Progenitor cell of endocrine pancreas (in vitro differentiated cells): ENCODE measurements at regions not wholly inside any gene's neighbourhood (a gene's known extent, or its start where the extent isn't known, plus 50 kb on each side); places are given as distances from the start of the nearest gene placed in this dataset.

Experiments used
- DNase-seq: peaks from one replicate; pipeline ENCODE4 v3.0.0; 2021; ENCODE audit warnings: low spot score; ENCODE audit not compliant: unreplicated experiment
- H3K27ac Mint-ChIP-seq: 2 replicates; pipeline ENCODE4 v1.8.0; 2021; ENCODE audit warnings: mild to moderate bottlenecking, moderate library complexity, mixed read lengths
- H3K27me3 Mint-ChIP-seq: 2 replicates; pipeline ENCODE4 v1.8.0; 2021; ENCODE audit warnings: mixed read lengths
- H3K36me3 Mint-ChIP-seq: 2 replicates; pipeline ENCODE4 v1.8.0; 2022; ENCODE audit warnings: mixed read lengths; ENCODE audit not compliant: insufficient read depth
- H3K4me1 Mint-ChIP-seq: 2 replicates; pipeline ENCODE4 v1.8.0; 2021; ENCODE audit warnings: low read depth, mixed read lengths
- H3K4me3 Mint-ChIP-seq: 2 replicates; pipeline ENCODE4 v1.8.0; 2021; ENCODE audit warnings: low read depth, mild to moderate bottlenecking, moderate library complexity, mixed read lengths
- H3K9me3 Mint-ChIP-seq: 2 replicates; pipeline ENCODE4 v1.8.0; 2021; ENCODE audit warnings: low read depth, mixed read lengths
- TF ChIP-seq, protein P1 (sequence below): fragments of 200-600 bp; sonication (generic); IDR thresholded peaks from one replicate; pipeline ENCODE4 v1.5.0; 2021; ENCODE audit warnings: antibody characterized with exemption, mild to moderate bottlenecking; ENCODE audit not compliant: unreplicated experiment

- no peaks in the 10 kb centered on the region for H3K9me3 Mint-ChIP-seq
- DNase-seq = peak; percentile 2
- H3K4me3 Mint-ChIP-seq = no peak overlapping the region
- H3K27ac Mint-ChIP-seq = no peak overlapping the region
- TF ChIP-seq, protein P1, sequence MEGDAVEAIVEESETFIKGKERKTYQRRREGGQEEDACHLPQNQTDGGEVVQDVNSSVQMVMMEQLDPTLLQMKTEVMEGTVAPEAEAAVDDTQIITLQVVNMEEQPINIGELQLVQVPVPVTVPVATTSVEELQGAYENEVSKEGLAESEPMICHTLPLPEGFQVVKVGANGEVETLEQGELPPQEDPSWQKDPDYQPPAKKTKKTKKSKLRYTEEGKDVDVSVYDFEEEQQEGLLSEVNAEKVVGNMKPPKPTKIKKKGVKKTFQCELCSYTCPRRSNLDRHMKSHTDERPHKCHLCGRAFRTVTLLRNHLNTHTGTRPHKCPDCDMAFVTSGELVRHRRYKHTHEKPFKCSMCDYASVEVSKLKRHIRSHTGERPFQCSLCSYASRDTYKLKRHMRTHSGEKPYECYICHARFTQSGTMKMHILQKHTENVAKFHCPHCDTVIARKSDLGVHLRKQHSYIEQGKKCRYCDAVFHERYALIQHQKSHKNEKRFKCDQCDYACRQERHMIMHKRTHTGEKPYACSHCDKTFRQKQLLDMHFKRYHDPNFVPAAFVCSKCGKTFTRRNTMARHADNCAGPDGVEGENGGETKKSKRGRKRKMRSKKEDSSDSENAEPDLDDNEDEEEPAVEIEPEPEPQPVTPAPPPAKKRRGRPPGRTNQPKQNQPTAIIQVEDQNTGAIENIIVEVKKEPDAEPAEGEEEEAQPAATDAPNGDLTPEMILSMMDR = no peak
- no peaks in the 10 kb centered on the region for H3K36me3 Mint-ChIP-seq
- peaks cover 12% of the 10 kb centered on the region for H3K27me3 Mint-ChIP-seq
- no peaks in the 10 kb centered on the region for H3K4me1 Mint-ChIP-seq
These were observed 92.6 kb upstream of the ALDH1A3 start for GRCh38 chr15:100786901-100787566.

DNA sequence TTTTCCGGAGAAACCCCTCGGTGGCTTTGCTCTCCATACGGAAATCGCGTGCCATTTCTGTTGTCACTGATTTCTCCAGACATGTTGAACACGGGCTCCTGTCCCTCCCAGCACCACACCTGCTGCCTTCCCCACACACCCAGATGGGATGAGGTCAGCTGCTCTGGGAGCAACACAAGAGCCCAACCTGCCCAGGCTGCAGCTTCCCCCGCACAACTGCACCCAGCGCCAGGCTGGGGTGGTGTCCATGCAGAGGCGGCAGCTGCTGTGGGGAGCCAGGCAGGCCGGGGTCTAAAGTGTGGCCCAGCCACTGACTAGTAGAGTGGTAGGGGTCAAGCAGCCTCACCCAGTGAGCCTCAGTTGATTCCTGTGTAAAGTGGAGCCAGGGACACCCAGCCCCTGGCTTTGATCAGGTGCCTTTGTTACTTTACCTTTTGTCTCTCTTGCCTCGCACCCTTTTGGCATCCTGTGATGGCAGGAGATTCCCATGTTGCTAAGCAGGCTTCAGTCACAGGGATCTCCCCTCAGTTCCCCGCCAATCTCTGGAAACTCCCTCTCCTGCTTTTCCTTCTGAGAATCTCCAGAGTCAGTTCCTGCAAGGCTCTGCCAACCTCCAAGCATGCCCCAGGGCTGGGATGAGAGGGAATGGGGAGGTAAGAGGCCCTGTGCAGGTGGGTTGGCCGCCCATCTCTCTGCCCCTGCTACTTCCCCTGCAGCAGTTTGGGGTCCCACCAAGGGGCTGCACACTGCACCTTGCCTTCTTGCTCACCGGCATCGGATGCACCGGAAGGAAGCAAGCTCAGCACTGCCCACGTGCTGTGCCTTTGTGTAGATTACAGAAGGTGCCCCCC is 91.8 kb upstream of the ALDH1A3 start:
- TF ChIP-seq, protein P1 = no peak
- no peaks in the 10 kb centered on the region for H3K36me3 Mint-ChIP-seq
- H3K4me1 Mint-ChIP-seq = no peaks in the 10 kb centered on the region
- peaks cover 12% of the 10 kb centered on the region for H3K27me3 Mint-ChIP-seq
- no peak overlapping the region for H3K4me3 Mint-ChIP-seq
- H3K27ac Mint-ChIP-seq = no peak overlapping the region
- H3K9me3 Mint-ChIP-seq = no peaks in the 10 kb centered on the region
- DNase-seq = no peak

DNA sequence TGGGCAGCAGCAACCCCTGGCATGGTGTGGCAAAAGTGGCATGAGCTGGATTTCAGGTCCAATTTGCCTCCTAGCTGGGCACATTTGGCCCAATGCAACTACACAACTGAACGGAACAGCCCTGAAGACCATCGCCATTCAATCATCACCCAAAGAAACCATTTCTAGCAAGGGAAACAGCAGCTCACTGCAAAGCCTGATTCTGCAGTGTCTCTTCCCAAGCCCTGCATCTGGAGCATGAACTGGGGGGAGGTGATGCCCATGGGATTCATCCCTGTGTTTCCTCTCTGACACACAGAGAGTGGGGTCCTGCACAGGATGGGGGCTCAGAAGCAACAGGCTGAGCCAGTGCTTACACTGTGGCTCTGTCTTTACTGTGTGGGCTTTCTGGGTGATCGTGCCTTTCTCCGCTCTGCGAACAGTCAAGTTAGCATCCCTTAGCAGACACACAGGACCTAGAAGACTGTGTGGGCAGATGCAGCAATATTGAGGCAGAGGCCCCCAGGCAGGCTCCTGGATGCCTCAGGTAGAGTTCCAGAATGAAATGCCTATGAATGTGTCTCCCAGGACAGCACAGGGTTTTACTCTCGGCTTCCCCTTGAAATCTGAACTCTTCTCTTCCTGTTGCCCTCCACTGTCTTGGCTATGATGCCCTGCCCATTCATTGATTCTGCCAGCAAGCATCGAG is 91.1 kb upstream of the ALDH1A3 start:
- Mint-ChIP-seq H3K27me3 (peaks cover 9% of the 10 kb centered on the region), H3K4me1 (no peaks in the 10 kb centered on the region), H3K36me3 (no peaks in the 10 kb centered on the region), H3K27ac (no peak overlapping the region), H3K4me3 (no peak overlapping the region), H3K9me3 (no peaks in the 10 kb centered on the region)
- TF ChIP-seq, protein P1 = no peak
- DNase-seq = no peak

GRCh38 chr15:100790786-100791265 is 88.8 kb upstream of the ALDH1A3 start:
- no peaks in the 10 kb centered on the region for H3K36me3 Mint-ChIP-seq
- H3K9me3 Mint-ChIP-seq = peaks cover 11% of the 10 kb centered on the region
- TF ChIP-seq, protein P1 = no peak
- no peak overlapping the region for H3K4me3 Mint-ChIP-seq
- H3K27me3 Mint-ChIP-seq = peaks cover 3% of the 10 kb centered on the region
- H3K27ac Mint-ChIP-seq = no peak overlapping the region
- H3K4me1 Mint-ChIP-seq = no peaks in the 10 kb centered on the region
- no peak for DNase-seq

- H3K27ac Mint-ChIP-seq = no peak overlapping the region
- DNase-seq = no peak
- H3K4me3 Mint-ChIP-seq = no peak overlapping the region
- no peaks in the 10 kb centered on the region for H3K36me3 Mint-ChIP-seq
- H3K9me3 Mint-ChIP-seq = peaks cover 11% of the 10 kb centered on the region
- H3K4me1 Mint-ChIP-seq = no peaks in the 10 kb centered on the region
- TF ChIP-seq, protein P1 = no peak
- H3K27me3 Mint-ChIP-seq = peaks cover 3% of the 10 kb centered on the region
These were observed 85.6 kb upstream of the ALDH1A3 start for GRCh38 chr15:100794008-100794407.
